Parathyroid adenoma (tissue), 2 donors: ENCODE measurements at regions not wholly inside any gene's neighbourhood (a gene's known extent, or its start where the extent isn't known, plus 50 kb on each side); places are given as distances from the start of the nearest gene placed in this dataset.
"Not testable (repeated sequence)": the region's sequence is repeated elsewhere in the genome, so short reads cannot be mapped to it uniquely, and the experiment has no call there.

Experiments used
- H2AFZ ChIP-seq: fragments of 300-600 bp; sonication (generic); one replicate; pipeline ENCODE4 v1.7.0; 2017; ENCODE audit warnings: antibody characterized with exemption, mild to moderate bottlenecking
- H3K27ac ChIP-seq: fragments of 300-600 bp; sonication (generic); one replicate; pipeline ENCODE4 v1.7.0; 2017
- H3K27me3 ChIP-seq: fragments of 300-600 bp; sonication (generic); one replicate; pipeline ENCODE4 v1.7.0; 2017; ENCODE audit warnings: low read length; ENCODE audit not compliant: control insufficient read depth, insufficient read depth
- H3K36me3 ChIP-seq: fragments of 300-600 bp; sonication (generic); one replicate; pipeline ENCODE4 v1.7.0; 2017; ENCODE audit warnings: low read length; ENCODE audit not compliant: control insufficient read depth, insufficient read depth
- H3K4me1 ChIP-seq: fragments of 300-600 bp; sonication (generic); one replicate; pipeline ENCODE4 v1.7.0; 2017; ENCODE audit warnings: control low read depth
- H3K4me2 ChIP-seq: fragments of 300-600 bp; sonication (generic); one replicate; pipeline ENCODE4 v1.7.0; 2017; ENCODE audit warnings: low read length
- H3K4me3 ChIP-seq: fragments of 300-600 bp; sonication (generic); one replicate; pipeline ENCODE4 v1.7.0; 2017; ENCODE audit warnings: low read depth, low read length
- H3K79me2 ChIP-seq: fragments of 300-600 bp; sonication (generic); one replicate; pipeline ENCODE4 v1.7.0; 2017; ENCODE audit warnings: control low read depth
- H3K9ac ChIP-seq: fragments of 300-600 bp; sonication (generic); one replicate; pipeline ENCODE4 v1.7.0; 2017; ENCODE audit warnings: mild to moderate bottlenecking
- H3K9me3 ChIP-seq: fragments of 300-600 bp; sonication (generic); one replicate; pipeline ENCODE4 v1.7.0; 2017; ENCODE audit warnings: low read length; ENCODE audit not compliant: control insufficient read depth
- TF ChIP-seq, protein P1 (sequence below): fragments of 300-600 bp; sonication (generic); IDR thresholded peaks from one replicate; pipeline ENCODE4 v1.7.0; 2017; ENCODE audit warnings: antibody characterized with exemption, mild to moderate bottlenecking
- donor health status: primary hyperparathyroidism.

DNA sequence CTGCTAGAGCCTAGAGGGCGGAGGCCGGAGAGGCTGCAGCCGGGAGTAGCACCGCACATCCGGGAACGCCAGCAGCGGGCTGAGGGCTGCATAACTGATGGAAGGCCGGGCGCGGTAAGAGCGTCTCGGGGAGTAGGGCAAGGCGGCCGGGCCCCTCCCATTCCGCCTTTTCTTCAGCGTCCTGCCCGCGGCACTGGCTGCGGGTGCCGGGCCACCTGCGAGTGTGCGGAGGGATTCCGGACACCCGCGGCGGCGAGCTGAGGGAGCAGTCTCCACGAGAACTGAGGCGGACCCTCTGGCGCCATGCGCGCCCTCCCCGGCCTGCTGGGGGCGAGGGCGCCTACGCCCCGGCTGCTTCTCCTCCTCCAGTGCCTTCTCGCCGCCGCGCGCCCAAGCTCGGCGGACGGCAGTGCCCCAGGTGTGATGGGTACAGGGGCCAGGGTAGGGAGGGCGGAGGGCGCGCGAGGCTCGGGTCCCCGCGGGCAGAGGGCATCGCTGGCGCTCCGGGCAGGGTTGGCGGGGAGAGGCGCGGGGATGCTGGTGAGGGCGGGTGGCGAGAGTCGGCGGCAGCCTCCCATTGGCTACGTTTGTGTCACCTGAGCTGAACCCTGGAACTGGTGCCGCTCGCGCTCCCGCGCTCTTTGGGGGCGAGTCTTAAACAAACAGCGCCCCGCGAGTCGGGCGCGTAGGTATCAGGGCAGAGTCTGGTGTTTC is 334.4 kb downstream of the SRGAP2C start:
- Histone ChIP-seq H3K27ac (no peak overlapping the region), H3K9ac (no peak overlapping the region), H3K36me3 (no peaks in the 10 kb centered on the region), H3K4me2 (peak overlapping the region; percentile 79), H3K4me3 (peak overlapping the region; percentile 47), H3K4me1 (no peaks in the 10 kb centered on the region), H3K27me3 (no peaks in the 10 kb centered on the region), H3K9me3 (no peaks in the 10 kb centered on the region), H3K79me2 (no peaks in the 10 kb centered on the region), H2AFZ (peak overlapping the region; percentile 75)
- TF ChIP-seq, protein P1, sequence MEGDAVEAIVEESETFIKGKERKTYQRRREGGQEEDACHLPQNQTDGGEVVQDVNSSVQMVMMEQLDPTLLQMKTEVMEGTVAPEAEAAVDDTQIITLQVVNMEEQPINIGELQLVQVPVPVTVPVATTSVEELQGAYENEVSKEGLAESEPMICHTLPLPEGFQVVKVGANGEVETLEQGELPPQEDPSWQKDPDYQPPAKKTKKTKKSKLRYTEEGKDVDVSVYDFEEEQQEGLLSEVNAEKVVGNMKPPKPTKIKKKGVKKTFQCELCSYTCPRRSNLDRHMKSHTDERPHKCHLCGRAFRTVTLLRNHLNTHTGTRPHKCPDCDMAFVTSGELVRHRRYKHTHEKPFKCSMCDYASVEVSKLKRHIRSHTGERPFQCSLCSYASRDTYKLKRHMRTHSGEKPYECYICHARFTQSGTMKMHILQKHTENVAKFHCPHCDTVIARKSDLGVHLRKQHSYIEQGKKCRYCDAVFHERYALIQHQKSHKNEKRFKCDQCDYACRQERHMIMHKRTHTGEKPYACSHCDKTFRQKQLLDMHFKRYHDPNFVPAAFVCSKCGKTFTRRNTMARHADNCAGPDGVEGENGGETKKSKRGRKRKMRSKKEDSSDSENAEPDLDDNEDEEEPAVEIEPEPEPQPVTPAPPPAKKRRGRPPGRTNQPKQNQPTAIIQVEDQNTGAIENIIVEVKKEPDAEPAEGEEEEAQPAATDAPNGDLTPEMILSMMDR = no peak

DNA sequence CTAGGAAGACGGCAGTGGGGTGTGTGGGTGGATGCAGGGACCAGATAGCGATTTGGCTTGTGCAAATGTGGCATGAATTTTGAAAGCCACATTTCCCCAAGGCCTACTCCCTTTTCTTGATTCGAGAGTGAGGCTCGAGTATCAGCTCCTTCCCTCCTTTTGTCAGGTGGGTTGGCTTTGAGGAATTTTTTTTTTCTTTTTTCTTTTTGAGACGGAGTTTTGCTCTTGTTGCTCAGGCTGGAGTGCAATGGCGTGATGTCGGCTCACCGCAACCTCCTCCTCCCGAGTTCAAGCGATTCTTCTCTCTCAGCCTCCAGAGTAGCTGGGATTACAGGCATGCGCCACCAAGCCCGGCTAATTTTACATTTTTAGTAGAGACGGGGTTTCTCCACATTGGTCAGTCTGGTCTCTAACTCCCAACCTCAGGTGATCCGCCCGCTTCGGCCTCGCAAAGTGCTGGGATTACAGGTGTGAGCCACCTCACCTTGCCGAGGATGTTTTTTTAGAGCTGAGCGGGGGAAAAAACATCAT is 335.0 kb downstream of the SRGAP2C start:
- H3K9ac ChIP-seq, H3K9me3 ChIP-seq, H3K4me1 ChIP-seq, H3K27me3 ChIP-seq, H3K79me2 ChIP-seq, H3K27ac ChIP-seq, H3K36me3 ChIP-seq: not testable (repeated sequence)
- Histone ChIP-seq H2AFZ (peak overlapping the region; percentile 75), H3K4me2 (peak overlapping the region; percentile 79), H3K4me3 (peak overlapping the region; percentile 47)

DNA sequence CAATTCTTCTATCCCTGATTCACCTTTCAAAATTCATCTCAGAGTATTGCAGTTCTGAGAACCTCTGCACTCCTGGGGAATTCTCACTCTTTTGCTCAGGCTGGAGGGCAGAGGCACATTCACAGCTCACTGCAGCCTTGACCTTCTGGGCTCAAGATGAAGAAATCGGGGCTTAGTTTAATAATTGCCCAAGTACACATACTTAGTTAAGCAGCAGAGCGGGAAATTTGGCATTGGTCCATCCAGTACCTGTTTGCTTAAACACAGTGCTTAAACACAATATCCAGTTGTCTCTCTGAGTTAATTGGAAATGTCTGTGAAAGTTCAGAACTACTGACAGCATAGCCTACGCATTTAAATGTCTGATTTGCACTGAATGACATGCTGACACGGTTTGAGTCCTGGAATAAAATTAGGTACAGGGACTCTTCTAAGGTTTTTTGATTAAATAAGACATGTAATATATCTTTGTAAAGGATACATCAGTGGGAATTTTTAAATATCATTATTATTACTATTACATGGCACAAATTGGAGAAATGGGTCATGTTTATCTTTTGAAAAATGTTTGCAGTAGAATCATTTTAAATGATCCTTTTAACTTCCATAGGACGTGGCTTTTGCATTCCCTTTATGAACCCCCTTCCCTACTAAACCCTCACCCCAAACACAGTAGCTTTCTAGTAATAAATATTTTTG is 337.4 kb downstream of the SRGAP2C start:
- Histone ChIP-seq H3K27ac (no peak overlapping the region), H3K4me1 (no peaks in the 10 kb centered on the region)
- TF ChIP-seq, protein P1 = no peak

DNA sequence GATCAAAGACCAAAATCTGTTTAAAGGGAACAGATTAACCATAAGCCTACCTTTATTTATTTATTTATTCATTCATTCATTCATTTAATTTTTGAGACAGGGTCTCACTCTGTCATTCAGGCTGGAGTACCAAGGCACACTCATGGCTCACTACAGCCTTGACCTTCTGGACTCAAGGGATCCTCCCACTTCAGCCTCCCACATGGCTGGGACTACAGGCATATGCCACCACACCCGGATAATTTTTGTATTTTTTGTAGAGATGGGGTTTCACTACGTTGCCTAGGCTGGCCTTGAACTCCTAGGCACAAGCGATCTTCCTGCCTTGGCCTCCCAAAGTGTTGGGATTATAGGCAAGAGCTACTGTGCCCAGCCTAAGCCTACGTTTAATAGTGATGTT is 338.3 kb downstream of the SRGAP2C start:
- H3K9me3 ChIP-seq, H3K79me2 ChIP-seq, H3K4me2 ChIP-seq, H3K4me1 ChIP-seq, H3K4me3 ChIP-seq, H3K27ac ChIP-seq, H3K36me3 ChIP-seq, H3K9ac ChIP-seq, H2AFZ ChIP-seq, H3K27me3 ChIP-seq: not testable (repeated sequence)

More for the DNA sequence above, 337.4 kb downstream of the SRGAP2C start:
- Histone ChIP-seq H3K9me3 (no peaks in the 10 kb centered on the region), H3K36me3 (no peaks in the 10 kb centered on the region), H3K79me2 (no peaks in the 10 kb centered on the region), H2AFZ (no peak overlapping the region), H3K4me2 (no peak overlapping the region), H3K4me3 (no peak overlapping the region), H3K27me3 (no peaks in the 10 kb centered on the region), H3K9ac (no peak overlapping the region)

DNA sequence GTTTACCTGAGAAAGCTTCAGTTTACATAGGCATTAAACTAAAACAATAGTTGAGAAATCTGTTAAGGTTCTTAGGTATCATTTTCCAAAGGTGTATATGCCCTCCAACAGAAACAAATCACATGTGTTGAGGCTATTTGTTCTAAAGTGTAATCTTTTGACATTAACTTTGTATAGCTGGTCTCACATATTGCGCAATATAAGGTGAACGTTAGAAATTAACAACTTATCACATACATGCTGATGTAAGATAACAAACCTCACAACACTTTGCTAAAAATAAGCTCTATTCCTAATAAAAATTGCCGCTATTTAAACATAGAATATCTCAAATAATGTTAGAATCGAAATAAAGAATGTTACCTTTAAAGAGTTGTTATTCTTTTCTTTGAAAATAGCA is 340.6 kb downstream of the SRGAP2C start:
- Histone ChIP-seq H3K27ac (no peak overlapping the region), H2AFZ (no peak overlapping the region), H3K9ac (no peak overlapping the region), H3K79me2 (no peaks in the 10 kb centered on the region), H3K36me3 (no peaks in the 10 kb centered on the region), H3K4me1 (no peaks in the 10 kb centered on the region), H3K9me3 (no peaks in the 10 kb centered on the region), H3K4me3 (no peak overlapping the region), H3K4me2 (no peak overlapping the region), H3K27me3 (no peaks in the 10 kb centered on the region)
- TF ChIP-seq, protein P1 = no peak

DNA sequence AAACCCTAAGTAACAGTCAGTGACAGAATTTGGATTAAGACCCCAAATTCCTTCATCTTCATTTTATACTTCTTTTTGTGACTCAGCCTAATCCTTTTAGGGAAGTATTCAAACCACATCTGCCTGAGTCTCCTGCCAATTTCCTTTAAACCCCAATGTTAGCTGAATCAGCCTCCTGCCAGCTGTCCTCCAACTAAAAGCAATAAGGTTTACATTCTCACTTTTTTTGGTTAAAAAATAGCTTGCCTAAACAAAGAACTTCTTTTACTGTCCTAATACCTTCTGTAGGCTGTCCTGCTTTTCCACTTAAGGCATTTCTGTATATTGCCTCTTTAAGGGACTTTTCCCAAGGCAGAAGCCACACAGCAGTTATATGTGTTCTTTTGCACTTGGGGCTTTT is 344.2 kb downstream of the SRGAP2C start:
- not testable (repeated sequence) for H3K36me3 ChIP-seq, H3K9ac ChIP-seq, H2AFZ ChIP-seq, H3K4me2 ChIP-seq, H3K27me3 ChIP-seq, H3K9me3 ChIP-seq, H3K4me3 ChIP-seq, H3K27ac ChIP-seq, H3K79me2 ChIP-seq, H3K4me1 ChIP-seq

DNA sequence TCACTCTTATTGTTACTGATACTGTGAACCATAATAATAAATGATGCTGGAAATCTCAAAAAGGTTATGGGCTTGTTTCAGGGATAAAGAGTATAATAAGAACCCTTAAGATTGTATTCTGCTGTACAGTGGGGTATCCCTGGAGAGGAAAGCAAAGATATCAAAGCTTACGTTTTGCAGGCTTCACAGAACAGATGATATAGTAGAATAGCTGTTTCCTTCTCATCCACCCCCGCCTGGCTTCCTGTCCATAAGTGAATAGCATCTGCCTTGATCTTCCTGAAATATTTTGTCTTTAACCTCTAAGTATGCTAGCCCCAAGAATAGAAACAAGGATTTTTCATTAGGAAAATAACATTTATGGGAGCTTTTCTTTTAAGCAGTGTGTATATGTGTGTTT is 345.3 kb downstream of the SRGAP2C start:
- H3K4me3 ChIP-seq = not testable (repeated sequence)

DNA sequence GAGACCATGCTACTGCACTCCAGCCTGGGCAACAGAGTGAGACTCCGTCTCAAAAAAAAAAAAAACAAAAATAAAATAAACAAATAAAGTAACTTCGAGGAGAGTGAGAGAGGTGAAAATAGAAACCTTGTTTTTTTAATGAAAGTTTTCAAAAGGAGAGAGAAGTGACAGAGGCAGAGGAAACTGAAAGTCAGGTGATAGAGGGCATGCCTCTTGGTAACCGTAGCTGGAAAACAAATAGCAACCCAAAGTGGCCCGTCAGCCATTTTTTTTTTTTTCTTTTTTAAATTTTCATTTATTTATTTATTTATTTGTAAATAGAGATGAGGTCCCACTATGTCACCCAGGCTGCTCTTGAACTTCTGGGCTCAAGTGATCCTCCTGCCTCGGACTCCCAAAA is 347.0 kb downstream of the SRGAP2C start:
- H3K9ac ChIP-seq, H2AFZ ChIP-seq, H3K27me3 ChIP-seq, H3K4me1 ChIP-seq, H3K79me2 ChIP-seq, H3K36me3 ChIP-seq, H3K4me2 ChIP-seq, H3K9me3 ChIP-seq, H3K4me3 ChIP-seq, H3K27ac ChIP-seq: not testable (repeated sequence)

More for the DNA sequence above, 345.3 kb downstream of the SRGAP2C start:
- not testable (repeated sequence) for H3K27ac ChIP-seq, H3K27me3 ChIP-seq, H3K36me3 ChIP-seq, H3K4me2 ChIP-seq, H3K79me2 ChIP-seq, H3K9me3 ChIP-seq, H3K9ac ChIP-seq, H2AFZ ChIP-seq, H3K4me1 ChIP-seq
